ENCODE measurements at regions not wholly inside any gene's neighbourhood (a gene's known extent, or its start where the extent isn't known, plus 50 kb on each side); places are given as distances from the start of the nearest gene placed in this dataset.

- WGBS (ENCODE audit: insufficient coverage, insufficient replicate concordance, low lambda C conversion rate, missing lambda C conversion rate): 6% methylated on average over 5 of the region's 5 CpGs
- no peak overlapping the region for H3K27ac ChIP-seq (ENCODE audit: control insufficient read depth, insufficient read depth)
- H3K79me2 ChIP-seq (ENCODE audit: control insufficient read depth, insufficient read depth, low read length): no peaks in the 10 kb centered on the region
- TF ChIP-seq NRF1 (conservative IDR thresholded peaks at IDR 0.05; ENCODE audit: low read depth, low read length) (no peak), CHD2 (IDR thresholded peaks at IDR 0.05; ENCODE audit: borderline replicate concordance, low read depth, low read length) (no peak), PBX3 (IDR thresholded peaks at IDR 0.05; ENCODE audit: insufficient replicate concordance, low read depth, low read length) (no peak), SPI1 (IDR thresholded peaks at IDR 0.05; ENCODE audit: borderline replicate concordance, insufficient read depth, low read depth, low read length) (no peak), POLR2AphosphoS5 (IDR thresholded peaks at IDR 0.05; ENCODE audit: low read length) (no peak)
- RAD21 ChIA-PET (ENCODE audit: unreplicated experiment): no interaction called here
- H4K20me1 ChIP-seq (ENCODE audit: control insufficient read depth, insufficient read depth): no peaks in the 10 kb centered on the region
- H3K4me1 ChIP-seq (ENCODE audit: control insufficient read depth, insufficient read depth, low read length): no peaks in the 10 kb centered on the region
- intact Hi-C loops (cut with micrococcal nuclease; ENCODE audit: unreplicated experiment) (no loop called here), in situ Hi-C loops (cut with MboI) (no loop called here)
- FAIRE-seq (no peak), ATAC-seq (no peak), DNase-seq (ENCODE audit: low read depth, low spot score) (no peak)
- SMC1A ChIA-PET (ENCODE audit: uncharacterized antibody, unreplicated experiment): no interaction called here
- no TSS peak for BruUV-seq (replicated peaks)
- CTCF ChIA-PET: interaction anchor here (1.1 kb wide), 1 partner anchor 19 kb away, joined by 3 read pairs; no protein-coding TSS in a partner anchor
- no peak overlapping the region for H3K4me2 ChIP-seq (ENCODE audit: control insufficient read depth, insufficient read depth)
- H3K9me3 ChIP-seq (replicated peaks; ENCODE audit: control insufficient read depth, insufficient read depth, low read length): no peaks in the 10 kb centered on the region; the same call in 2 of the 3 replicates
- POLR2A ChIA-PET: no interaction called here
- H3K27me3 ChIP-seq (replicated peaks in 1 of 2; ENCODE audit: control insufficient read depth in 2 of 2, insufficient read depth in 2 of 2, low read length in 1 of 2): no peaks in the 10 kb centered on the region; a peak in 1 of 4 replicates
- H3K36me3 ChIP-seq (ENCODE audit: control insufficient read depth in 2 of 2, insufficient read depth in 2 of 2, low read length in 1 of 2): no peaks in the 10 kb centered on the region
- H2AFZ ChIP-seq (ENCODE audit: control insufficient read depth, low read depth, low read length): no peak overlapping the region
- H3K4me3 ChIP-seq: no peak overlapping the region
- no peak overlapping the region for H3K9ac ChIP-seq (ENCODE audit: control insufficient read depth, insufficient read depth, low read length)
These were observed 303.6 kb downstream of the MATN1 start for GRCh38 chr1:30419831-30420230.

- H3K4me1 ChIP-seq (ENCODE audit: control insufficient read depth, insufficient read depth, low read length): no peaks in the 10 kb centered on the region
- SMC1A ChIA-PET (ENCODE audit: uncharacterized antibody, unreplicated experiment): no interaction called here
- H3K9ac ChIP-seq (ENCODE audit: control insufficient read depth, insufficient read depth, low read length): no peak overlapping the region
- CTCF ChIA-PET: interaction anchor here (1.2 kb wide), 1 partner anchor 38 kb away, joined by 3 read pairs; no protein-coding TSS in a partner anchor
- in situ Hi-C loops (cut with MboI): no loop called here
- H4K20me1 ChIP-seq (ENCODE audit: control insufficient read depth, insufficient read depth): no peaks in the 10 kb centered on the region
- H3K9me3 ChIP-seq (replicated peaks; ENCODE audit: control insufficient read depth, insufficient read depth, low read length): no peaks in the 10 kb centered on the region; the same call in 2 of the 3 replicates
- WGBS (ENCODE audit: insufficient coverage, insufficient replicate concordance, low lambda C conversion rate, missing lambda C conversion rate): 6% methylated on average over 7 of the region's 7 CpGs
- RAD21 ChIA-PET (ENCODE audit: unreplicated experiment): no interaction called here
- no TSS peak for BruUV-seq (replicated peaks)
- DNase-seq (ENCODE audit: low read depth, low spot score): no peak
- no peak overlapping the region for H2AFZ ChIP-seq (ENCODE audit: control insufficient read depth, low read depth, low read length)
- ATAC-seq: no peak
- H3K79me2 ChIP-seq (ENCODE audit: control insufficient read depth, insufficient read depth, low read length): no peaks in the 10 kb centered on the region
- H3K4me3 ChIP-seq: no peak overlapping the region
- FAIRE-seq: no peak
- POLR2A ChIA-PET: no interaction called here
- intact Hi-C loops (cut with micrococcal nuclease; ENCODE audit: unreplicated experiment): no loop called here
- H3K27me3 ChIP-seq (replicated peaks in 1 of 2; ENCODE audit: control insufficient read depth in 2 of 2, insufficient read depth in 2 of 2, low read length in 1 of 2): no peaks in the 10 kb centered on the region; a peak in 1 of 4 replicates
- no peaks in the 10 kb centered on the region for H3K36me3 ChIP-seq (ENCODE audit: control insufficient read depth in 2 of 2, insufficient read depth in 2 of 2, low read length in 1 of 2)
- no peak overlapping the region for H3K27ac ChIP-seq (ENCODE audit: control insufficient read depth, insufficient read depth)
- H3K4me2 ChIP-seq (ENCODE audit: control insufficient read depth, insufficient read depth): no peak overlapping the region
- TF ChIP-seq BCLAF1 (IDR thresholded peaks at IDR 0.05): no peak
- no peak for TF ChIP-seq NBN (IDR thresholded peaks at IDR 0.05)
- no peak for TF ChIP-seq YY1 (IDR thresholded peaks at IDR 0.05; ENCODE audit: low read depth, low read length)
- TF ChIP-seq STAT1 (conservative IDR thresholded peaks at IDR 0.05): no peak
- no peak for TF ChIP-seq KLF5 (IDR thresholded peaks at IDR 0.05; ENCODE audit: partially characterized antibody)
- no peak for TF ChIP-seq CBX3 (IDR thresholded peaks at IDR 0.05; ENCODE audit: borderline replicate concordance, low read depth)
- TF ChIP-seq SMAD1 (IDR thresholded peaks at IDR 0.05; ENCODE audit: low read depth, partially characterized antibody): no peak
- TF ChIP-seq SP1 (IDR thresholded peaks at IDR 0.05; ENCODE audit: low read depth, low read length): no peak
- no peak for TF ChIP-seq CHD4 (IDR thresholded peaks at IDR 0.05)
- TF ChIP-seq KAT2A (conservative IDR thresholded peaks at IDR 0.05; ENCODE audit: control insufficient read depth, low read depth, low read length): no peak
These were observed 304.3 kb downstream of the MATN1 start for GRCh38 chr1:30418939-30419720.
